Large intestine (tissue), 3 donors: ENCODE measurements at regions not wholly inside any gene's neighbourhood (a gene's known extent, or its start where the extent isn't known, plus 50 kb on each side); places are given as distances from the start of the nearest gene placed in this dataset.

Source experiments
- DNase-seq, 2 donors: peaks; one replicate each; pipeline versions ENCODE4 v3.0.0 to v3.0.0-alpha.2; 2013
- H3K27ac ChIP-seq: one replicate; pipeline ENCODE4 v1.5.1; 2013; ENCODE audit warnings: low read length
- H3K27me3 ChIP-seq: 2 replicates; pipeline ENCODE4 v1.6.1; 2013; ENCODE audit warnings: low read length; ENCODE audit not compliant: control insufficient read depth, insufficient read depth
- H3K36me3 ChIP-seq: 2 replicates; pipeline ENCODE4 v1.6.1; 2013; ENCODE audit warnings: low read length; ENCODE audit not compliant: control insufficient read depth, insufficient read depth
- H3K4me1 ChIP-seq: one replicate; pipeline ENCODE4 v1.6.1; 2013; ENCODE audit warnings: low read length; ENCODE audit not compliant: control insufficient read depth, insufficient read depth
- H3K4me3 ChIP-seq: one replicate; pipeline ENCODE4 v1.5.1; 2013; ENCODE audit warnings: low read length
- H3K9me3 ChIP-seq: one replicate; pipeline ENCODE4 v1.6.1; 2013; ENCODE audit warnings: mild to moderate bottlenecking, low read depth, low read length, moderate library complexity; ENCODE audit not compliant: control insufficient read depth
- whole genome bisulfite sequencing: methylation state at CpG from one replicate; pipeline ENCODE4 v1.1.5; 2013; ENCODE audit warnings: low lambda C conversion rate; ENCODE audit not compliant: insufficient coverage; 5-methylcytosine and 5-hydroxymethylcytosine counted together

- Histone ChIP-seq H3K27ac (peak overlapping the region; percentile 68), H3K36me3 (no peaks in the 10 kb centered on the region), H3K9me3 (no peaks in the 10 kb centered on the region), H3K27me3 (no peaks in the 10 kb centered on the region), H3K4me3 (no peak overlapping the region), H3K4me1 (peaks cover 22% of the 10 kb centered on the region)
- DNase-seq = peak; percentile 91 to 92
- WGBS = 25% methylated on average over 2 of the region's 6 CpGs
Measured at GRCh38 chr11:128026596-128026995, 560.8 kb downstream of the ETS1 start.

- Histone ChIP-seq H3K9me3 (no peaks in the 10 kb centered on the region), H3K27me3 (no peaks in the 10 kb centered on the region), H3K27ac (no peak overlapping the region), H3K36me3 (no peaks in the 10 kb centered on the region), H3K4me1 (peaks cover 30% of the 10 kb centered on the region), H3K4me3 (no peak overlapping the region)
- DNase-seq = no peak
Measured at GRCh38 chr11:128022761-128023160, 564.6 kb downstream of the ETS1 start.

- WGBS = no CpG with 5 or more reads among the region's 3 CpGs
- H3K4me3 ChIP-seq = no peak overlapping the region
- H3K4me1 ChIP-seq = peaks cover 27% of the 10 kb centered on the region
Measured at GRCh38 chr11:128022007-128022368, 565.4 kb downstream of the ETS1 start.

GRCh38 chr11:128021349-128022006 lies 565.9 kb downstream of the ETS1 start:
- DNase-seq = peak; percentile 87 to 89
- WGBS = no CpG with 5 or more reads among the region's 5 CpGs
- Histone ChIP-seq H3K27me3 (no peaks in the 10 kb centered on the region), H3K36me3 (no peaks in the 10 kb centered on the region), H3K4me1 (peaks cover 25% of the 10 kb centered on the region), H3K9me3 (no peaks in the 10 kb centered on the region), H3K27ac (peak overlapping the region; percentile 82), H3K4me3 (no peak overlapping the region)

More at GRCh38 chr11:128022007-128022368, 565.4 kb downstream of the ETS1 start:
- Histone ChIP-seq H3K9me3 (no peaks in the 10 kb centered on the region), H3K27ac (peak overlapping the region; percentile 82), H3K27me3 (no peaks in the 10 kb centered on the region), H3K36me3 (no peaks in the 10 kb centered on the region)
- DNase-seq = no peak

- Histone ChIP-seq H3K27me3 (no peaks in the 10 kb centered on the region), H3K27ac (no peak overlapping the region), H3K4me1 (peaks cover 16% of the 10 kb centered on the region), H3K4me3 (no peak overlapping the region), H3K36me3 (no peaks in the 10 kb centered on the region), H3K9me3 (no peaks in the 10 kb centered on the region)
- 95% methylated on average over 3 of the region's 6 CpGs for WGBS
- DNase-seq = no peak
Measured at GRCh38 chr11:128018692-128019091, 568.7 kb downstream of the ETS1 start.

- Histone ChIP-seq H3K4me3 (no peak overlapping the region), H3K36me3 (no peaks in the 10 kb centered on the region), H3K4me1 (no peaks in the 10 kb centered on the region), H3K27me3 (no peaks in the 10 kb centered on the region), H3K27ac (no peak overlapping the region), H3K9me3 (no peaks in the 10 kb centered on the region)
- DNase-seq = no peak
- WGBS = no CpG with 5 or more reads among the region's 2 CpGs
Measured at GRCh38 chr11:128005562-128005961, 581.8 kb downstream of the ETS1 start.

- no peaks in the 10 kb centered on the region for H3K27me3 ChIP-seq
- 100% methylated on average over 1 of the region's 5 CpGs for WGBS
Measured at GRCh38 chr11:127998421-127998820, 588.9 kb downstream of the ETS1 start.

GRCh38 chr11:127997594-127997993 lies 589.8 kb downstream of the ETS1 start:
- H3K9me3 ChIP-seq = no peaks in the 10 kb centered on the region
- H3K27ac ChIP-seq = no peak overlapping the region
- H3K4me1 ChIP-seq = peaks cover 10% of the 10 kb centered on the region
- DNase-seq = no peak
- no peaks in the 10 kb centered on the region for H3K27me3 ChIP-seq
- H3K4me3 ChIP-seq = no peak overlapping the region
- H3K36me3 ChIP-seq = no peaks in the 10 kb centered on the region
- no CpG with 5 or more reads among the region's 2 CpGs for WGBS

More at GRCh38 chr11:127998421-127998820, 588.9 kb downstream of the ETS1 start:
- H3K36me3 ChIP-seq = no peaks in the 10 kb centered on the region
- no peak for DNase-seq
- peaks cover 10% of the 10 kb centered on the region for H3K4me1 ChIP-seq
- H3K9me3 ChIP-seq = no peaks in the 10 kb centered on the region
- H3K27ac ChIP-seq = no peak overlapping the region
- no peak overlapping the region for H3K4me3 ChIP-seq

- Histone ChIP-seq H3K27ac (no peak overlapping the region), H3K4me1 (peaks cover 10% of the 10 kb centered on the region), H3K9me3 (no peaks in the 10 kb centered on the region), H3K4me3 (no peak overlapping the region), H3K36me3 (no peaks in the 10 kb centered on the region), H3K27me3 (no peaks in the 10 kb centered on the region)
- 100% methylated on average over 2 of the region's 5 CpGs for WGBS
- no peak for DNase-seq
Measured at GRCh38 chr11:127996825-127997224, 590.5 kb downstream of the ETS1 start.

- H3K4me3 ChIP-seq = no peak overlapping the region
- no peaks in the 10 kb centered on the region for H3K9me3 ChIP-seq
- no peaks in the 10 kb centered on the region for H3K27me3 ChIP-seq
- no peaks in the 10 kb centered on the region for H3K36me3 ChIP-seq
- H3K4me1 ChIP-seq = peaks cover 10% of the 10 kb centered on the region
- WGBS = no CpG with 5 or more reads among the region's 3 CpGs
- no peak overlapping the region for H3K27ac ChIP-seq
- DNase-seq = peak in 1 of 2 donors; percentile 52
Measured at GRCh38 chr11:127995921-127996320, 591.4 kb downstream of the ETS1 start.

- no peak overlapping the region for H3K4me3 ChIP-seq
- H3K27ac ChIP-seq = no peak overlapping the region
- WGBS = 72% methylated on average over 3 of the region's 4 CpGs
- DNase-seq = peak in 1 of 2 donors; percentile 6
- H3K27me3 ChIP-seq = no peaks in the 10 kb centered on the region
- peaks cover 10% of the 10 kb centered on the region for H3K4me1 ChIP-seq
- H3K9me3 ChIP-seq = no peaks in the 10 kb centered on the region
- H3K36me3 ChIP-seq = no peaks in the 10 kb centered on the region
Measured at GRCh38 chr11:127994736-127995135, 592.6 kb downstream of the ETS1 start.
